Coronary artery (tissue), 2 donors: ENCODE measurements at regions not wholly inside any gene's neighbourhood (a gene's known extent, or its start where the extent isn't known, plus 50 kb on each side); places are given as distances from the start of the nearest gene placed in this dataset.
"Not testable (repeated sequence)": the region's sequence is repeated elsewhere in the genome, so short reads cannot be mapped to it uniquely, and the experiment has no call there.

ENCODE experiments used
- DNase-seq: peaks from one replicate; pipeline ENCODE4 v3.0.0-alpha.2; 2017; ENCODE audit warnings: low spot score
- H3K27ac ChIP-seq, 2 donors: fragments of 200-600 bp; sonication (generic); one replicate each; pipeline ENCODE4 v1.5.1; 2016 to 2019
- H3K4me3 ChIP-seq: fragments of 200-600 bp; sonication (generic); 2 replicates; pipeline ENCODE4 v1.5.1; 2016; ENCODE audit warnings: mild to moderate bottlenecking, moderate library complexity
- CTCF ChIP-seq: fragments of 200-600 bp; sonication (generic); IDR thresholded peaks from one replicate; pipeline ENCODE4 v1.5.1; 2019; ENCODE audit warnings: antibody characterized with exemption

- no peak for TF ChIP-seq CTCF
- DNase-seq = no peak
- H3K27ac ChIP-seq = no peak overlapping the region
- H3K4me3 ChIP-seq = no peak overlapping the region
These were observed 50.7 kb upstream of the C12orf71 start for GRCh38 chr12:27133022-27133590.

GRCh38 chr12:27140478-27140969, 58.1 kb upstream of the C12orf71 start:
- DNase-seq = no peak
- TF ChIP-seq CTCF = no peak
- no peak overlapping the region for H3K4me3 ChIP-seq
- no peak overlapping the region for H3K27ac ChIP-seq

- TF ChIP-seq CTCF = peak; percentile 51
- DNase-seq = no peak
- Histone ChIP-seq H3K27ac (no peak overlapping the region), H3K4me3 (no peak overlapping the region)
These were observed 59.8 kb upstream of the C12orf71 start for GRCh38 chr12:27142101-27142721.

DNA sequence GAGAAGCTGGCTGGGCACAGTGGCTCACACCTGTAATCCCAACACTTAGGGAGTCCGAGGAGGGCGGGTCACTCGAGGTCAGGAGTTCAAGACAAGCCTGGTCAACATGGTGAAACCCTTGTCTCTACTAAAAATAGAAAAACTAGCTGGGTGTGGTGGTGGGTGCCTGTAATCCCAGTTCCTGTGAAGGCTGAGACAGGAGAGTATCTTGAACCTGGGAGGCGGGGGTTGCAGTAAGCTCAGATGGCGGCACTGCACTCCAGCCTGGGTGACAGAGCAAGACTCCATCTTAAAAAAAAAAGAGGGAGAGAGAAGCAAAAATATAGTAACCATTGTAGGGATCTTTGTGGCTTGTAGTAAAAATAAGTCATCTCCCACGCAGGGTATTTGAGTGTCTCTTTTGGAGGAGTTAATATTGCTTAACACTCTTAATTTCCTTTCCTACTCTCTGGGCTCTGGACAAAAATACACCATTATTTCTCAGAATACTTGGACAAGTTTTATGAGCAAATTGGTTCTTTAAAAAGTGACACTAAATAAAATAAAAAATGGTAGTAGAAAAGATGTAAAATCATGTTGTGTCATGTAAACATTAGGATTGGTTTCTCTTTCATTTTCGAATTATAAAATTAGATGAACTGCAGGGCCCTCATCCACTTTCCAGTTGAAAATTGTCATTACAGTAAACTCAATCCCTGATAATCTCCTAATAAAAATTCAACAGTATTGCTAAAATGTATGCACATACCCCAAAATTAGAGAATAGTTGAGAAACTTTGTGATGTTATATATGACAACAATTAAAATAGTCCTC, 61.1 kb upstream of the C12orf71 start:
- peak overlapping the region; percentile 0 for H3K4me3 ChIP-seq
- H3K27ac ChIP-seq = peak overlapping the region in 1 of 2 donors; percentile 19

DNA sequence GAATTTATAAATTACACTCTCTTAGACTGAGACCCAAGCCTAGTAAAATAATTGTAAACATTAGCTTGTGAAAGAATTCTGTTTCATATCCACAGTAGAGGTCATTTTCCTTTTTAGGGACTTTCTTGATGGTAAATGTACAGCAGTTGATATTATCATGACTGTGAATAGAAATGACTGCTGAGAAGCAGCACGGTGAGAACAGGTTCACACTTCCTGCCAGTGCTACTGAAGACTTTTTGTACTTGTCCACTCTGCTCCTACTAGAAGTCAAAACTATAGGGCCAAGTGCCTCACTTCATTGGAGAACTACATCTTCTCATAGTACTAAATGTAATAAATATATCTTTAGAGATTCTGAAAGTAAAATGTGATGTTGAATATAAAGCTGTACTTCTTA, 63.3 kb upstream of the C12orf71 start:
- not testable (repeated sequence) for H3K4me3 ChIP-seq, DNase-seq, H3K27ac ChIP-seq

More for the DNA sequence above, 61.1 kb upstream of the C12orf71 start:
- no peak for TF ChIP-seq CTCF
- no peak for DNase-seq

DNA sequence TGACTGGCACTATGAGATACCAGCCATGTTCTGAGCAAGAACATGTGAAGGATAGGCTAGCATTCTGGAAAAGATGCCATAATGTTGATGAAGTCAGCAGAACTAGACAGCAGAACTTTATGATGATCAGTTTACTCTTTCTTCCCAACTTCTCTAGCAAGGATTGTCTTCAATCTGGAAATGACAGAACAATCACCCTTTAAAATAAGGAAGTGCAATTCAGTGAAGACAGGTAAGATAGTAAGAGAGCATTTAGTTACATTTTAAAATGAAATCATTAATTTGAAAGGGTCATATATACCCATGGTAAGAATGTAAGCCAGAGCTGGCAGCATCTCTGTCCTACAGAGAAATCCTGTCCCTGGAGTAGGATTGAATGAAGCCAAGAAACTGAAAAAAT, 66.0 kb upstream of the C12orf71 start:
- Histone ChIP-seq H3K27ac (no peak overlapping the region), H3K4me3 (no peak overlapping the region)
- TF ChIP-seq CTCF = no peak

DNA sequence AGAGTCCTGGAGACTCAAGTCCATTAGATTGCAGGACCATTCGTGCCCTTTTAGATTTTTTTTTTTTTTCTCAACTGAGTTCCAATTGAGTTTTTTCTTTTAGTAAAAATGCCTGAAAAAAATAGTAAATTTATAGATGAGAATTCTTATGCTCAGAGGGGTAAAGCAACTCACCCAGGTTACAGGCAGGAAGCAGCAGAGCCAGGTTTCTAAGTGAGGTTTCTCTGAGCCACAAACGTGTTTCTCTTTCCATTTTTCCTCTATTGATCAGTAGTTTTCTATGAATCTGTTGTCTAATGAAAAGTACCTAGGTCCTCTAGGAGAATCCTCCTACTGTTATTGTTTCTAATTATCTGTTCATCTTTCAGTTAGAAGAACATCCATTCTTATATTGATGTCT, 66.4 kb upstream of the C12orf71 start:
- no peak for TF ChIP-seq CTCF
- no peak for DNase-seq
- Histone ChIP-seq H3K4me3 (no peak overlapping the region), H3K27ac (no peak overlapping the region)

More for the DNA sequence above, 66.0 kb upstream of the C12orf71 start:
- DNase-seq = no peak
